Loucy (cell line): ENCODE measurements at regions not wholly inside any gene's neighbourhood (a gene's known extent, or its start where the extent isn't known, plus 50 kb on each side); places are given as distances from the start of the nearest gene placed in this dataset.

Experiments used
- EZH2phosphoT487 ChIP-seq: fragments of 200-600 bp; IDR thresholded peaks from 2 replicates; pipeline ENCODE4 v1.6.1; 2018; ENCODE audit warnings: antibody characterized with exemption, mild to moderate bottlenecking, moderate library complexity, borderline replicate concordance
- TF ChIP-seq, protein P1 (sequence below): fragments of 200-600 bp; sonication (generic); conservative IDR thresholded peaks from 2 replicates; pipeline ENCODE4 v1.5.1; 2014; ENCODE audit warnings: mild to moderate bottlenecking, antibody characterized with exemption, low read length

DNA sequence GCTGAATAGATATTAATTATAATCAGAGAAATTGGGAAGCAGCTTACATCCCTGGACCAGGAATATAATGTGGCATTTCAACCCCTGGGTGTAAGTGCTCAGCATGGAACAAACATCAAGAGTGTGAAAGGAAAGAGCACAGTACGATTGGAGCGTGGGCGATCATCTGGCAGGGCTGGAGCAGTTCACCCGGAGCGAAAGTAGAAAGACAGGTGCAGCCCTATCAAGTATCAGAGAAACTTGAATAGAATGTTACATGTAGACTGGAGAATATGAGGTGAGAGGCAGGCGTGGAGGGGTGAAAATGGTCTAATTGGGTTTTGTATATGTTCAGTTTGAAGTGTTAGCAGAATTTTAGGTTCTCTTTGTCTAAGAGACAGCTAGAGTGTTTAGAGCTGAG is 303.0 kb downstream of the MDFIC start:
- TF ChIP-seq, protein P1, sequence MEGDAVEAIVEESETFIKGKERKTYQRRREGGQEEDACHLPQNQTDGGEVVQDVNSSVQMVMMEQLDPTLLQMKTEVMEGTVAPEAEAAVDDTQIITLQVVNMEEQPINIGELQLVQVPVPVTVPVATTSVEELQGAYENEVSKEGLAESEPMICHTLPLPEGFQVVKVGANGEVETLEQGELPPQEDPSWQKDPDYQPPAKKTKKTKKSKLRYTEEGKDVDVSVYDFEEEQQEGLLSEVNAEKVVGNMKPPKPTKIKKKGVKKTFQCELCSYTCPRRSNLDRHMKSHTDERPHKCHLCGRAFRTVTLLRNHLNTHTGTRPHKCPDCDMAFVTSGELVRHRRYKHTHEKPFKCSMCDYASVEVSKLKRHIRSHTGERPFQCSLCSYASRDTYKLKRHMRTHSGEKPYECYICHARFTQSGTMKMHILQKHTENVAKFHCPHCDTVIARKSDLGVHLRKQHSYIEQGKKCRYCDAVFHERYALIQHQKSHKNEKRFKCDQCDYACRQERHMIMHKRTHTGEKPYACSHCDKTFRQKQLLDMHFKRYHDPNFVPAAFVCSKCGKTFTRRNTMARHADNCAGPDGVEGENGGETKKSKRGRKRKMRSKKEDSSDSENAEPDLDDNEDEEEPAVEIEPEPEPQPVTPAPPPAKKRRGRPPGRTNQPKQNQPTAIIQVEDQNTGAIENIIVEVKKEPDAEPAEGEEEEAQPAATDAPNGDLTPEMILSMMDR: no peak
- TF ChIP-seq EZH2phosphoT487: no peak
